ENCODE measurements at regions not wholly inside any gene's neighbourhood (a gene's known extent, or its start where the extent isn't known, plus 50 kb on each side); places are given as distances from the start of the nearest gene placed in this dataset.

- H3K4me1 ChIP-seq (ENCODE audit: insufficient read depth): no peaks in the 10 kb centered on the region
- H3K27ac ChIP-seq: no peak overlapping the region
- H3K27me3 ChIP-seq: peaks cover 5% of the 10 kb centered on the region
- H3K36me3 ChIP-seq (replicated peaks; ENCODE audit: insufficient read depth, low read depth): no peaks in the 10 kb centered on the region
- H3K79me2 ChIP-seq: no peaks in the 10 kb centered on the region
- H3K9me3 ChIP-seq (ENCODE audit: low read depth): no peaks in the 10 kb centered on the region
- H3K4me3 ChIP-seq: no peak overlapping the region
- DNase-seq (ENCODE audit: low spot score): no peak
- H3K9me2 ChIP-seq (replicated peaks; ENCODE audit: insufficient read depth): no peaks in the 10 kb centered on the region
- H2AFZ ChIP-seq: no peak overlapping the region
- TF ChIP-seq CTCF (IDR thresholded peaks at IDR 0.05; ENCODE audit: poor library complexity) (no peak), EZH2 (IDR thresholded peaks at IDR 0.05; ENCODE audit: borderline replicate concordance) (no peak), EZH2phosphoT487 (IDR thresholded peaks at IDR 0.05; ENCODE audit: low read depth, severe bottlenecking, unreplicated experiment) (no peak)
- WGBS (ENCODE audit: low lambda C conversion rate, missing lambda C conversion rate): 91% methylated on average over 23 of the region's 24 CpGs
- H4K20me1 ChIP-seq (ENCODE audit: insufficient read depth, poor library complexity, severe bottlenecking): no peaks in the 10 kb centered on the region
- H3K4me2 ChIP-seq: no peak overlapping the region
Measured at GRCh38 chr9:135288054-135288453, 191.5 kb upstream of the PPP1R26 start.

GRCh38 chr9:135289081-135289491, 190.5 kb upstream of the PPP1R26 start:
- no peak for DNase-seq (ENCODE audit: low spot score)
- Histone ChIP-seq H3K79me2 (no peaks in the 10 kb centered on the region), H4K20me1 (ENCODE audit: insufficient read depth, poor library complexity, severe bottlenecking) (no peaks in the 10 kb centered on the region), H3K27ac (no peak overlapping the region), H3K9me2 (replicated peaks; ENCODE audit: insufficient read depth) (no peaks in the 10 kb centered on the region), H3K4me2 (no peak overlapping the region), H3K4me3 (no peak overlapping the region), H3K4me1 (ENCODE audit: insufficient read depth) (no peaks in the 10 kb centered on the region), H3K9me3 (ENCODE audit: low read depth) (no peaks in the 10 kb centered on the region), H3K36me3 (replicated peaks; ENCODE audit: insufficient read depth, low read depth) (no peaks in the 10 kb centered on the region), H3K27me3 (peaks cover 5% of the 10 kb centered on the region), H2AFZ (no peak overlapping the region)
- WGBS (ENCODE audit: low lambda C conversion rate, missing lambda C conversion rate): 73% methylated on average over 17 of the region's 17 CpGs
- no peak for TF ChIP-seq EZH2phosphoT487 (IDR thresholded peaks at IDR 0.05; ENCODE audit: low read depth, severe bottlenecking, unreplicated experiment)
- no peak for TF ChIP-seq EZH2 (IDR thresholded peaks at IDR 0.05; ENCODE audit: borderline replicate concordance)
- no peak for TF ChIP-seq CTCF (IDR thresholded peaks at IDR 0.05; ENCODE audit: poor library complexity)

- no peak overlapping the region for H3K4me3 ChIP-seq
Measured at GRCh38 chr9:135290086-135290485, 189.5 kb upstream of the PPP1R26 start.

More at GRCh38 chr9:135290086-135290485, 189.5 kb upstream of the PPP1R26 start:
- Histone ChIP-seq H3K79me2 (no peaks in the 10 kb centered on the region), H4K20me1 (ENCODE audit: insufficient read depth, poor library complexity, severe bottlenecking) (no peaks in the 10 kb centered on the region), H2AFZ (no peak overlapping the region), H3K4me1 (ENCODE audit: insufficient read depth) (no peaks in the 10 kb centered on the region), H3K27me3 (peaks cover 5% of the 10 kb centered on the region), H3K4me2 (no peak overlapping the region), H3K9me2 (replicated peaks; ENCODE audit: insufficient read depth) (no peaks in the 10 kb centered on the region), H3K27ac (no peak overlapping the region), H3K9me3 (ENCODE audit: low read depth) (no peaks in the 10 kb centered on the region), H3K36me3 (replicated peaks; ENCODE audit: insufficient read depth, low read depth) (no peaks in the 10 kb centered on the region)
- WGBS (ENCODE audit: low lambda C conversion rate, missing lambda C conversion rate): 78% methylated on average over 9 of the region's 9 CpGs
- no peak for DNase-seq (ENCODE audit: low spot score)
- TF ChIP-seq CTCF (IDR thresholded peaks at IDR 0.05; ENCODE audit: poor library complexity) (no peak), EZH2phosphoT487 (IDR thresholded peaks at IDR 0.05; ENCODE audit: low read depth, severe bottlenecking, unreplicated experiment) (no peak), EZH2 (IDR thresholded peaks at IDR 0.05; ENCODE audit: borderline replicate concordance) (no peak)
